NCI-H2029 (cell line): ENCODE measurements at regions not wholly inside any gene's neighbourhood (a gene's known extent, or its start where the extent isn't known, plus 50 kb on each side); places are given as distances from the start of the nearest gene placed in this dataset.

Experiments
- DNase-seq: peaks from one replicate; lab custom pipeline; 2025; lab: John Stamatoyannopoulos, UW

- DNase-seq, result no peak
Measured at GRCh38 chr1:47574451-47575165, 136.8 kb downstream of the FOXD2 start.

- no peak for DNase-seq
Measured at GRCh38 chr1:47575855-47576757, 138.3 kb downstream of the FOXD2 start.

GRCh38 chr1:47576758-47577115 lies 138.9 kb downstream of the FOXD2 start:
- no peak for DNase-seq

- no peak for DNase-seq
Measured at GRCh38 chr1:47577303-47578025, 139.6 kb downstream of the FOXD2 start.

- DNase-seq, result no peak
Measured at GRCh38 chr1:47578026-47578720, 140.3 kb downstream of the FOXD2 start.

GRCh38 chr1:47578721-47579419 lies 141.0 kb downstream of the FOXD2 start:
- DNase-seq, result no peak

GRCh38 chr1:47579809-47580208 lies 142.0 kb downstream of the FOXD2 start:
- no peak for DNase-seq

- DNase-seq, result no peak
Measured at GRCh38 chr1:47580451-47580995, 142.7 kb downstream of the FOXD2 start.

GRCh38 chr1:47582891-47583608 lies 145.2 kb downstream of the FOXD2 start:
- DNase-seq, result no peak

- DNase-seq, result no peak
Measured at GRCh38 chr1:47584249-47584648, 146.4 kb downstream of the FOXD2 start.

- no peak for DNase-seq
Measured at GRCh38 chr1:47585141-47585902, 147.5 kb downstream of the FOXD2 start.

- DNase-seq, result no peak
Measured at GRCh38 chr1:47587891-47588582, 150.2 kb downstream of the FOXD2 start.

GRCh38 chr1:47590523-47591225 lies 152.8 kb downstream of the FOXD2 start:
- no peak for DNase-seq

GRCh38 chr1:47591801-47592200 lies 154.0 kb downstream of the FOXD2 start:
- DNase-seq, result no peak

GRCh38 chr1:47592296-47593012 lies 154.6 kb downstream of the FOXD2 start:
- DNase-seq, result peak; percentile 22

- no peak for DNase-seq
Measured at GRCh38 chr1:47593013-47593568, 155.2 kb downstream of the FOXD2 start.

GRCh38 chr1:47593598-47594285 lies 155.9 kb downstream of the FOXD2 start:
- DNase-seq, result no peak
